HEK293T (cell line): ENCODE measurements at regions not wholly inside any gene's neighbourhood (a gene's known extent, or its start where the extent isn't known, plus 50 kb on each side); places are given as distances from the start of the nearest gene placed in this dataset.

Source experiments
- BHLHE40 ChIP-seq: fragments of 450-650 bp; IDR thresholded peaks from 2 replicates; pipeline ENCODE4 v1.6.1; 2016; ENCODE audit warnings: mild to moderate bottlenecking, moderate library complexity, borderline replicate concordance
- FOXM1 ChIP-seq: fragments of 450-650 bp; IDR thresholded peaks from 2 replicates; pipeline ENCODE4 v1.6.1; 2017; ENCODE audit warnings: mild to moderate bottlenecking, borderline replicate concordance
- NFRKB ChIP-seq: fragments of 450-650 bp; IDR thresholded peaks from 2 replicates; pipeline ENCODE4 v1.6.1; 2016; ENCODE audit warnings: mild to moderate bottlenecking, moderate library complexity
- SP1 ChIP-seq: fragments of 450-650 bp; IDR thresholded peaks from 2 replicates; pipeline ENCODE4 v1.6.1; 2017

DNA sequence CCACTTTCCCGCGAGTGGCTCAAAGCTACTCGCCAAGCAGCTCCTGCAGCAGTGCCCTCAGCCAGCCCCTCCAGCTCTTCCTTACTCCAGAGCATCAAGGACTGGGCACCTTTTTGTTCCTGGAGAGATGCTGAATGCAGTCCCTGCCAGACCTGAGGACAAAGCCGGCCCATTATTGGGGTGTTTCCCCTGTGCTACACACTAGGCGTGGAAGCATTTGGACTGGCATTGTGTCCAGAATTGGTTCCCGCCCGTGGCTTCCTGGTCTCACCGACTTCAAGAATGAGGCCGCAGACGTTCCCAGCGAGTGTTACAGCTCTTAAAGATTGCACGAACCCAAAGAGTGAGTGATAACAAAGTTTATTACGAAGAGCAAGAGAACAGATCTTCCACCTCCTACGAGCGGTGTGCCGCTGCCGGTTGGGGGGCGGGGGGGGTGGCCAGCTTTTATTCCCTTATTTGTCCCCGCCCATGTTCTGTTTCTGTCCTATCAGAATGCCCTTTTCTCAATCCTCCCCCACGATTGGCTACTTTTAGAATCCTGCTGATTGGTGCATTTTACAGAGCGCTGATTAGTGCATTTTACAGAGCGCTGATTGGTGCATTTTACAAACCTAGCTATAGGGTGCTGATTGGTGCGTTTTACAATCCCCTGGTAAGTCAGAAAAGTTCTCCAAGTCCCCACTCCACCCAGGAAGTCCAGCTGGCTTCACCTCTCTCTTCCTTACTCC is 62.4 kb downstream of the NSMCE3 start:
- no peak for TF ChIP-seq FOXM1
- no peak for TF ChIP-seq NFRKB
- TF ChIP-seq BHLHE40: no peak
- TF ChIP-seq SP1: no peak
